Common myeloid progenitor, CD34-positive (primary cell): ENCODE measurements at regions not wholly inside any gene's neighbourhood (a gene's known extent, or its start where the extent isn't known, plus 50 kb on each side); places are given as distances from the start of the nearest gene placed in this dataset.
"Not testable (repeated sequence)": the region's sequence is repeated elsewhere in the genome, so short reads cannot be mapped to it uniquely, and the experiment has no call there.

ENCODE experiments used
- CTCF ChIA-PET: fragments of 350-600 bp; sonication (Branson Sonifier 250); formaldehyde crosslinking; loops from one replicate; lab custom pipeline; 2021; ENCODE audit warnings: antibody characterized with exemption; lab: Charles Lee
- POLR2A ChIA-PET: fragments of 350-600 bp; sonication (Branson Sonifier 250); formaldehyde crosslinking; loops from one replicate; lab custom pipeline; 2021; ENCODE audit warnings: antibody characterized with exemption; lab: Charles Lee
- DNase-seq, 3 donors: peaks; one replicate each; pipeline versions ENCODE4 v3.0.0 to v3.0.0-alpha.2; 2013
- H3K27ac ChIP-seq, 2 experiments: 1 replicate in 1 of 2; 2 replicates in 1 of 2; pipeline ENCODE4 v1.7.0; 2013; ENCODE audit warnings: inconsistent platforms in 2 of 2, low read length in 2 of 2, mild to moderate bottlenecking in 2 of 2, low read depth in 1 of 2, moderate library complexity in 1 of 2; ENCODE audit not compliant: severe bottlenecking in 2 of 2, insufficient read depth in 1 of 2, poor library complexity in 1 of 2
- H3K27me3 ChIP-seq, 5 experiments: replicated peaks in 2 of 5; 1 replicate in 3 of 5; 2 replicates in 2 of 5; pipeline versions ENCODE4 v1.6.1 to v1.7.0; 2013; ENCODE audit warnings: low read length in 4 of 5, mild to moderate bottlenecking in 2 of 5, moderate library complexity in 2 of 5, inconsistent platforms in 1 of 5; ENCODE audit not compliant: insufficient read depth in 5 of 5, control insufficient read depth in 4 of 5
- H3K36me3 ChIP-seq, 4 experiments: 1 replicate in 2 of 4; 2 replicates in 2 of 4; pipeline versions ENCODE4 v1.6.1 to v1.7.0; 2013; ENCODE audit warnings: low read length in 3 of 4, control low read depth in 1 of 4, mild to moderate bottlenecking in 1 of 4; ENCODE audit not compliant: control insufficient read depth in 4 of 4, insufficient read depth in 4 of 4
- H3K4me1 ChIP-seq, 4 experiments: 1 replicate in 3 of 4; 2 replicates in 1 of 4; pipeline versions ENCODE4 v1.6.1 to v1.7.1; 2013; ENCODE audit warnings: low read length in 3 of 4, mild to moderate bottlenecking in 3 of 4, control low read depth in 1 of 4, inconsistent platforms in 1 of 4, moderate library complexity in 1 of 4; ENCODE audit not compliant: control insufficient read depth in 4 of 4, insufficient read depth in 4 of 4; ENCODE audit errors: control extremely low read depth in 1 of 4
- H3K4me3 ChIP-seq, 7 experiments: 1 replicate in 4 of 7; 2 replicates in 3 of 7; pipeline versions ENCODE4 v1.5.1 to v1.7.0; 2013; ENCODE audit warnings: mild to moderate bottlenecking in 7 of 7, low read length in 6 of 7, moderate library complexity in 6 of 7, inconsistent platforms in 2 of 7, low read depth in 2 of 7, control low read depth in 1 of 7; ENCODE audit not compliant: insufficient read depth in 4 of 7, control insufficient read depth in 1 of 7; ENCODE audit errors: extremely low read depth in 1 of 7
- H3K9me3 ChIP-seq, 5 experiments: 1 replicate in 4 of 5; 2 replicates in 1 of 5; pipeline versions ENCODE4 v1.6.1 to v1.7.1; 2013; ENCODE audit warnings: low read length in 4 of 5, mild to moderate bottlenecking in 2 of 5, inconsistent platforms in 1 of 5, low read depth in 1 of 5, moderate library complexity in 1 of 5; ENCODE audit not compliant: control insufficient read depth in 4 of 5, insufficient read depth in 2 of 5; ENCODE audit errors: control extremely low read depth in 1 of 5
- WGBS: methylation state at CpG from one replicate; pipeline ENCODE4 v1.1.5; 2013; ENCODE audit not compliant: insufficient coverage; 5-methylcytosine and 5-hydroxymethylcytosine counted together

DNA sequence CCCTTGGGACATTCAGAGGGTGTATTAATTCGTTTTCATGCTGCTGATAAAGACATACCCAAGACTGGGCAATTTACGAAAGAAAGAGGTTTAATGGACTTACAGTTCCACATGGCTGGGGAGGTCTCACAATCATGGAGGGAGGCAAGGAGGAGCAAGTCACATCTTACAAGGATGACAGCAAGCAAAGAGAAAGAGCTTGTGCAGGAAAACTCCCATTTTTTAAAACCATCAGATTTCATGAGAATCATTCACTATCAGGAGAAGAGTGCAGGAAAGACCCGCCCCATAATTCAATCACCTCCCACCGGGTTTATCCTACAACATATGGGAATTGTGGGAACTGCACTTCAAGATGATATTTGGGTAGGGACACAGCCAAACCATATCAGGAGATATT, 367.1 kb upstream of the SLC35B3 start:
- CTCF ChIA-PET, H3K4me3 ChIP-seq, H3K27me3 ChIP-seq, POLR2A ChIA-PET, H3K9me3 ChIP-seq, DNase-seq, H3K36me3 ChIP-seq, H3K27ac ChIP-seq, H3K4me1 ChIP-seq: not testable (repeated sequence)
- WGBS = 95% methylated on average over 2 of the region's 4 CpGs

GRCh38 chr6:8794420-8794819, 359.1 kb upstream of the SLC35B3 start:
- CTCF ChIA-PET = no interaction called here
- no peak for DNase-seq
- Histone ChIP-seq H3K4me3 (no peak overlapping the region), H3K9me3 (no peaks in the 10 kb centered on the region), H3K36me3 (no peaks in the 10 kb centered on the region), H3K4me1 (no peaks in the 10 kb centered on the region), H3K27me3 (no peaks in the 10 kb centered on the region), H3K27ac (no peak overlapping the region)
- no CpG with 5 or more reads among the region's 3 CpGs for WGBS
- POLR2A ChIA-PET = no interaction called here

GRCh38 chr6:8789878-8790277, 354.5 kb upstream of the SLC35B3 start:
- WGBS = 93% methylated on average over 2 of the region's 2 CpGs

GRCh38 chr6:8785223-8785622, 349.9 kb upstream of the SLC35B3 start:
- WGBS = no CpG with 5 or more reads among the region's 3 CpGs
- H3K4me1 ChIP-seq = no peaks in the 10 kb centered on the region
- H3K36me3 ChIP-seq = no peaks in the 10 kb centered on the region
- ChIA-PET POLR2A (no interaction called here), CTCF (no interaction called here)
- no peak overlapping the region for H3K4me3 ChIP-seq
- DNase-seq = peak in 2 of 3 donors; percentile 0 to 13
- H3K27ac ChIP-seq = no peak overlapping the region
- peaks cover 0 to 2% (median 0%) of the 10 kb centered on the region in 5 experiments for H3K27me3 ChIP-seq
- no peaks in the 10 kb centered on the region for H3K9me3 ChIP-seq

More at GRCh38 chr6:8789878-8790277, 354.5 kb upstream of the SLC35B3 start:
- no peaks in the 10 kb centered on the region for H3K27me3 ChIP-seq
- CTCF ChIA-PET = no interaction called here
- no peak overlapping the region for H3K27ac ChIP-seq
- no peak overlapping the region for H3K4me3 ChIP-seq
- H3K4me1 ChIP-seq = no peaks in the 10 kb centered on the region
- no peaks in the 10 kb centered on the region for H3K9me3 ChIP-seq
- POLR2A ChIA-PET = no interaction called here
- H3K36me3 ChIP-seq = no peaks in the 10 kb centered on the region
- no peak for DNase-seq

DNA sequence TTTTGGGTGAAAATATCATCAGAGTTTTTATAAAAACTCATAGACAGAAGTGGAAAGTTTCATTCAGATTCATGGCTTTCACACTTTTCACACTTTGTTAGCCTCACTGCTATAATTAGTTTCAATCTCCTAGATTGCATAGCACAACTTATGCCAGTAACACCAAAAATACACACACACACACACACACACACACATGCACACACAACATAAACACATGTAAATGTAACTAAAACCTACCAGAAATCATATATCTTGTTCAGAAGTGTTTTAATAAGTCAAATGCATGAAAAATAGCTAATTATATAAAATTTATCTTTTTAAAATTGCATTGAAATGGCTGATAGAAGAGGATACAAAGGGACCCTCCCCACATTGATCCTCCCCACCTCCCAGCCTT, 347.8 kb upstream of the SLC35B3 start:
- no peak overlapping the region for H3K27ac ChIP-seq
- ChIA-PET CTCF (no interaction called here), POLR2A (no interaction called here)
- H3K4me3 ChIP-seq = no peak overlapping the region
- H3K4me1 ChIP-seq = no peaks in the 10 kb centered on the region
- H3K36me3 ChIP-seq = no peaks in the 10 kb centered on the region
- H3K27me3 ChIP-seq = peaks cover 0 to 2% (median 0%) of the 10 kb centered on the region in 5 experiments
- no peaks in the 10 kb centered on the region for H3K9me3 ChIP-seq
- DNase-seq = no peak

DNA sequence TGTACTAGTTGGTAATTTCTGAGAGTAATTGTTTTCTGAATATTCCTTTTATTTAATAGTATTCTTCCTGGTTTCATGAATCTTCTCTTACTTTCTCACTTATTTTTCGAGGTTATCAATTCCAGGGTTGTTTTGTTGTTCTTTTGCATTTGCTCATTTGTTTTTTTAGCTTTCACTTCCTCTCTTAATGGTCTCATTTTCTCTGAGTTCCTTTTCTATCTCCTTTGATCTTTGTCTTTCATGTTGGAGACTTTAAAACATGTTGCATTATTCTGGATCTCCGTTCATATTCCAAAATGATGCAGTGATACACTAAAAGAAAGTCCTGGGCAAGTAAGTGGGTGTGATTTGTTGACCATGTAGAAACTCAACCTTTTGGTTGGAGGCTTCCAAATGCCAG, 345.3 kb upstream of the SLC35B3 start:
- Histone ChIP-seq H3K27me3 (peaks cover 0 to 2% (median 0%) of the 10 kb centered on the region in 5 experiments), H3K4me3 (no peak overlapping the region), H3K9me3 (no peaks in the 10 kb centered on the region), H3K27ac (no peak overlapping the region), H3K4me1 (no peaks in the 10 kb centered on the region), H3K36me3 (no peaks in the 10 kb centered on the region)
- WGBS = no CpG with 5 or more reads among the region's 2 CpGs
- CTCF ChIA-PET = no interaction called here
- DNase-seq = no peak
- POLR2A ChIA-PET = no interaction called here

DNA sequence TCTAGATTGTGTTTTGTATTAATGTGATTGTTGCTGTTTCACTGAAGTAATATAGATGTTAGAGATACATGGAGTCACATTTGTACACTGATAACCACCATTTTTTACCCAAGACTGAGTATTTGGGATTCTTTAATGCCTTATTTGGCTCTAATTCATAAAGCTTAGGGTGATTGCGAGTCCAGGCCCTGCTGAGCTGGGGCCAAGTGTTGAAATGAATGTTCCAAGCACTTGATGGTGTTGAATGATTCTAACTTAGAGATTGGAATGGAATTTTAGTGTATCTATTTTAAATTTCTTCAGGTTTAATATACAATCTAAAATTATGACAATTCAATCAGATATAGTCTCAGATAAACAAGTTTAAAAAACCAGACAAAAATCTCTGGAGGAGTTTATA, 329.4 kb upstream of the SLC35B3 start:
- Histone ChIP-seq H3K9me3 (no peaks in the 10 kb centered on the region), H3K27ac (no peak overlapping the region), H3K4me1 (no peaks in the 10 kb centered on the region), H3K36me3 (no peaks in the 10 kb centered on the region), H3K27me3 (no peaks in the 10 kb centered on the region), H3K4me3 (no peak overlapping the region)
- ChIA-PET CTCF (no interaction called here), POLR2A (no interaction called here)
- no peak for DNase-seq
- WGBS = 80% methylated on average over 1 of the region's 1 CpG
